Activated T-cell treated with anti-CD3 and anti-CD28 coated beads for 4 hours (primary cell): ENCODE measurements at regions not wholly inside any gene's neighbourhood (a gene's known extent, or its start where the extent isn't known, plus 50 kb on each side); places are given as distances from the start of the nearest gene placed in this dataset.

ENCODE experiments used
- DNase-seq: peaks from one replicate; pipeline ENCODE4 v3.0.0-alpha.2; 2020

GRCh38 chr5:74282490-74282889 lies 358.0 kb downstream of the ENC1 start:
- DNase-seq = no peak

DNA sequence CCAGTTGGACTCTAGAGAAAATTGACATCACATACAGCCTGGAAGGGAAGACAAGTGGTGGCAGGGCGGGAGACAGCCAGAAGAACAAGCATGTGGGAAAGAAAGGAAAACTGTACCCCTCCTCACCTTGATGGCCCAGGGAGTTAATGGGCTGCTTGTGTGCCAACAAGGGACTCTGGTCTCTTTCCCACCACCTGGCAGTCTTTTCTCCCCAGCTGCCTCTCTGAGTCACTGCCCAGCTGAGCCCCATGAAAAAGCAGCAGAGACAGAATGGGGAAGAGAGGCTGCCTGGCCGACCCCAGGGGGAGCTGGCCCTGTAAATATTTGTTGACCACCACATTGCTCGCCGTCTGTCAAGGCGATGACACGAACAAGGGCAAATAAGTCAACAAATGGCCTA lies 359.4 kb downstream of the ENC1 start:
- no peak for DNase-seq

GRCh38 chr5:74280306-74280705 lies 360.2 kb downstream of the ENC1 start:
- DNase-seq = no peak

DNA sequence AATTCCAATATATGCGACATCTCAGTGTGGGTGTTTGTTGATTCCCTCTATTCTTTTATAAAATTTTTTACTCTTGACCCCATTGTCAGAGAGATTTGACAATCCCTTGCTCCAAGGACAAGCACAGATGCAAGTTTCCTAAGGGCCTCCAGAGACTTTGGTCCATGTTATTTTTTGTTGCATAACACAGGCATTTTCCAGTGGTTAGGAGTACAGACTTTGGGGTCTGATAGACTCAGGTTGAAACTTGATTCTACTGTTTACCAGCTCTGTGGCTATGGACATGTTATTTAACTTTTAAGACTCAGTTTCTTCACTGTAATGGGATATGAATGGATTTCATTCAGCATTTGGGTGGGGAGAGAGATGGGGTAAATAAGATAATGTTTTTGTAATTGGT lies 361.3 kb downstream of the ENC1 start:
- DNase-seq = no peak

- no peak for DNase-seq
Measured at GRCh38 chr5:74277418-74277817, 363.1 kb downstream of the ENC1 start.

DNA sequence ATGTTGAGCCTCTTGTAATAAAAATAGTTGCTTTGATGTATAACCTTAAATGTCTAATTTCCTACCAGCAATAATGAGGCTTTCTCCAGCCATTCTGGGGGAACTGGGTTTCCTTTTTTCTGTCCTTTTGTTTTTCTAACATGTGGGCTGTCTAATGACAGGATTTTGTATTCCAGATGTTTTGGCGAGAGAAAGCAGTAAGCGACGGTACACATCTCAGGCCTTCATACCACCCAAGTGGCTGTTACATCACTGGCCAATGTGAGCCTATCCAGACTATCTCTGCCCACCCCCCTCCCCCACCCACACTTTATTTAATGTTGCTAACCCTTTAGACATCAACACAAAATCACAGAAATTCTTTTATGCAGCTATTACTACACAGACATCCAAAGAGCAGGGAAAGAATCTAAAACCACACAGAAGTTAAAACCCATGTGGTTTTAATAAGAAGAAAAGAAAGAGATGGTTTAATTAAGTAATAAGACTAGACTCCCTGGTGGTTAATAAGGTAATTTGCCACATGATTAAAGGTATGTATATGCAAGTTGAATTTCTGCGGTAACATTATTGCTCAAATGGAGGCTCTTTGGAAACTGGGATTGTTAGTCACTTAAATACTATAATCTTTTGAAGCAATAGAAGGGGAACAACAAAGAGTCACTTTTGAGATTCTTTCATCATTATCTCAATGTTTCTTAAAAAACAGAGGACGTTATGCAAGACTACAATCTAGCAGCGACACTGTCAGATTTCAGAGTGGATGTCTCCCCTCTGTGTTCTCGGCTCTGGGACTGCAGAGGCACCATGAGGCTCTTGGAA lies 365.1 kb downstream of the ENC1 start:
- DNase-seq = no peak

DNA sequence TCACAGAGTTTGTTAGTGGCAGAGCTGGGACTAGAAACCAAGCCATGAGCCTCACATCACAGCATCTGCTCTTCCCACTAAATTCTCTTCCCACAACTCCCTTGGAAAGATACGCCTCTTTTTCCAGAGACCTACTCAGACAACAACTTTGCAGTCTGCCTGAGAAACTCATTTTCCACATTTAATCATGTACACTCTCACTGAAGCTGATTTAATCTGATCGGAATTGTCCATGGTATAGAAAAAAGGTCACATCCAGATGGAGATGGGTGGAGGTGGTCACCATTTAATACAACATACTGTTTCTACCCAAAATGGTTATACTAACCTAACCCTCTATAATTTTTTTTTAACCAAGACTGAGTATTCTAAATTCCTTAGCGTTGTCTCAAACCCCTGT lies 366.2 kb downstream of the ENC1 start:
- DNase-seq = no peak

GRCh38 chr5:74272831-74273451 lies 367.6 kb downstream of the ENC1 start:
- DNase-seq = no peak

GRCh38 chr5:74272024-74272775 lies 368.3 kb downstream of the ENC1 start:
- no peak for DNase-seq

- no peak for DNase-seq
Measured at GRCh38 chr5:74268297-74268696, 372.2 kb downstream of the ENC1 start.

DNA sequence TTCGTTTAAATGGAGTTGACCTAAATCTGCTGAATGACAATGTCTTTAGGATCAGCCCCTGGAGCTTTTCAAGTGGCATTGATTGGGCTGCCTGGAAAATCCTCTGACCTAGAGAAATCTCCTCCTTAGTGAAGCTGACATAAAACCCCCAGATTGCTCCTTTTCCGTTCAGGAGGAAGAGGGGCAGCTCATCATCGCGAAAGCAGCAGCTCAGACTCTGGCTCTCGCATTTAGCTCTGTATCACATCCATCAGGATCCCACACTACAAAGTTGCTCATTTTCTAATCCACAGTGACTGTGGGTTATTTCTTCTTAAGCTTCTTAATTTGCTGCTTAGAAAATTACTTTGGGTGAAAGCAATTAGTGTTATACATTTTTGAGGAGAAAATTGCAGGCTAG lies 373.7 kb downstream of the ENC1 start:
- DNase-seq = no peak

DNA sequence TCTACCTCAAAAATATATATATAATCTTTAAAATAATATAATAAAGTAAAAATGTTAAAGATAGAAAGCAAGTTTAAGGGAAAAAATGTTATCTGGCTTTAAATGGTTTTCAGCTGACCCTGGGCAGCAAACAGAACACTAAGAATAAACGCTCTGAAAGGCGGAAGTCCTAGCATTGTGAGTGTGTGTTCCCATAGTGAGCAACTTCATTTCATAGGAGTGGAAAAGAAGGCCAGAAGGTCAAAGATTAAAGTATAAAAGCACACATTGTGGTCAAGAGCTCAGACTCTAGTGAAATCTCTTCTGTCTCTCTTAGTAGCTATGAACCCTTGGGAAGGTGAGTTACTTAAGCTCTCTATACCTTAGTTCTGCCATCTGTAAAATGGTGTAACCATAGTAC lies 374.4 kb downstream of the ENC1 start:
- DNase-seq = no peak

DNA sequence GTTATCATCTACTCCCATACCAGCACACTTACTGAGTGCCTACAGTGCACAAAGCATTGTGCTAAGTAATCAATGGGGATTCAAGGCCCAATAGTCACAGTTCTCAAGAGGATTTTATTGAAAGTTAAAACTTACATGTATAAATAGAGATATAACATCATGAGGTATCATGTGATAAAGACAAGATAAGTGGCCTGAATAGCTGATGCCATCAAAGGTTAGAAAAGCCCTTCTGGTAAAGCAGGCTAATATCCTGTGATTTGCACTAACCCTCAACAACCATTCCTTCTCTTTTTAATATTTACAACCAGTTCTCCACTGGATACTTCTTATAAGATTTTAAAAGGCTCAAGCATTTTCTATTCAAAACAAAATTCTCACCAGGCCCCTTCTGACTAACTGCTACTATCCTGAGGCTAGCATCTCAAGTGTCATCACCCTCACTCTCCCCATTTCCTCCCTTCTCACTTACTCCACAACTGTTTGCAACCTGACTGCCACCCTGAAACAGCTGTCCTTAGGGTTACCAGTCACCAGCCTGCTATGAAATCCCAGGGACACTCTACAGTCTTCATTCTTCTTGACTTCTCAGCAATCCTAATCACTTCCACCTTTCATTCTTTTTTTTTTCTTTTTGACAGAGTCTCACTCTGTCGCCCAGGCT lies 377.9 kb downstream of the ENC1 start:
- DNase-seq = no peak

DNA sequence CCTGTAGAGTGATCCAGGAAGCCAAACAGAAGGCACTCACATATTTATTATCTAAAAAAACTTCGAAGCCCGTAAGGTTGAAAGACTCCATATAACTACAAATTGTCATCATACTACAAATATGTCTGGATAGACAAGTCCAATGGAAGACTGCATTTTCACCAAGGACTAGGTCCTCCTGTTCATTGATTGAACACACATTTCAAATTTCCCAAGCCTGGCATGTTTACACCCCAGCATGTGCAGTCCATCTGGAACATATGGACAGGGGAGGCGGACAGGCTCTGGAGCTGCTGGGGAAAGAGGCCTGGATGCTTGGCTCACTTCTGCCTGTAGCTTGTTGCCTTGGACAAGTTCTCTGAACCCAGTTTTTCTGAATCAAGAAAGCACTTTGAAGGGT lies 378.7 kb downstream of the ENC1 start:
- no peak for DNase-seq

DNA sequence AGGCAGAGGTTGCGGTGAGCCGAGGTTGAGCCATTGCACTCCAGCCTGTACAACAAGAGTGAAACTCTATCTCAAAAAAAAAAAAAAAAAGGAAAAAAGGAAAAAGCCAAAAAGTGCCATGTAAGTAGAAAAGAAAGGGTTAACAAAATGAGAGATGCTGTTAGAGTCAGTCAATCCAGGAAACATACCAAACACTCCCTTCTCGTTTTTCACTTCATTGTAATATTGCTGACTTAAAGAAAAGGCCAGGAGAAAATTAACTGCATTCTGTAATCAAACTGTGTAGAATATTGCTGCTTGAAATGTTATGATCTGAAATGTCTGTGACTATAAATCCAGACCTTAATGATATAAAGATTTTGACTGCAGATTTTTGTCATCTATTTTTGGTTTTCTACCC lies 379.1 kb downstream of the ENC1 start:
- DNase-seq = no peak

GRCh38 chr5:74259572-74259971 lies 381.0 kb downstream of the ENC1 start:
- DNase-seq = no peak

DNA sequence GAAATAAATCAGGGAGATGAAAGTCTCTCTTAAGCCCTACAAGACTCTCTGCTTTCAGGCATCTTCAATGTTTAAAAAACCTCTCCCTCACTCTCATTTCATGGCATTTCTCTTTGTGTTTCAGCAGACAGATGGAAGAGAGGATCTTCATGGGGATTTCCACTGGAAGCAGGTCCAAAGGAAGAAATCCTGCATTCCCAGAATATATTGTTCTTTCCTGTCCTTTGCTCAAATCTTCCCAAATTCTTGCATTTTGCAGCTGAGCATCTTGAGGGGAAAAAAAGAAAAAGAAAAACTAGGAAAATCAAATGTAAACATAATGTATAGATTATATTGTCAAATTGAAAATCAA lies 382.2 kb downstream of the ENC1 start:
- no peak for DNase-seq

GRCh38 chr5:74257645-74258313 lies 382.7 kb downstream of the ENC1 start:
- DNase-seq = no peak

DNA sequence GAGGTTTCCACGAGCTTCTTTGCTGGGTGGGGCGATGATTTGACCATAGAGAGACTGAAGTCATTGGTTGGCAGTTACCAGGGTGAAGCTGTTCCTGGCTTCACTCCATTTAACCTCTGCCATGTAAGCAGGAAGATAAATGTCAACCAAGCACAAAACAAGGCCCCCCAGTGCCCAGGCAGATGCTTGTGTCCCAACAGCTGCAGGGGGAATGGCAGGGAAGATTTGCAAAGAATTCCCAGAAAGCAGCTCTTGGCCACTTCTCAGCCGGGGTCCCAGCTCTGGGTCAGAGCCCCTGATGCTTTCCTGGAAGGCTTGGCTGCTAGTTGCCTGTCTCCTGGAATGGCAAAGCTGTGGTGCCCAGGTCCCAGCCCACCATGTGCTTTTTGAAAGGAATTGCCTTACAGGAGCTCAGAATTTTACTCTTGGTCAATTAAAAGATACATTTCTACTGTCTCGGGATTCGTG lies 383.4 kb downstream of the ENC1 start:
- no peak for DNase-seq

- DNase-seq = no peak
Measured at GRCh38 chr5:74255692-74256392, 384.7 kb downstream of the ENC1 start.

DNA sequence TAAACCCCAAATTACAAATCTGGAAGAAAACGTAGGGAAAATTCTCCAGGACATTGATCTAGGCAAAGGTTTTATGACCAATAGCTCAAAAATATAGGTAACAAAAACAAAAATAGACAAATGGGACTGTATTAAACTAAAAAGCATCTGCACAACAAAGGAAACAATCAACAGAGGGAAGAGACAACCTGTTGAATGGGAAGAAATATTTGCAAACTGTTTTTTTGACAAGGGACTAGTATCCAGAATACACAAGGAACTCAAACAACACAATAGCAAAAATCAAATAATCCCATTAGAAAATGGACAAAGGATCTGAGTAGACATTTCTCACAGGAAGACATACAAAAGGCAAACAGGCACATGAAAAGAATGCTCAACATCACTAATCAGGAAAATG lies 386.3 kb downstream of the ENC1 start:
- no peak for DNase-seq

DNA sequence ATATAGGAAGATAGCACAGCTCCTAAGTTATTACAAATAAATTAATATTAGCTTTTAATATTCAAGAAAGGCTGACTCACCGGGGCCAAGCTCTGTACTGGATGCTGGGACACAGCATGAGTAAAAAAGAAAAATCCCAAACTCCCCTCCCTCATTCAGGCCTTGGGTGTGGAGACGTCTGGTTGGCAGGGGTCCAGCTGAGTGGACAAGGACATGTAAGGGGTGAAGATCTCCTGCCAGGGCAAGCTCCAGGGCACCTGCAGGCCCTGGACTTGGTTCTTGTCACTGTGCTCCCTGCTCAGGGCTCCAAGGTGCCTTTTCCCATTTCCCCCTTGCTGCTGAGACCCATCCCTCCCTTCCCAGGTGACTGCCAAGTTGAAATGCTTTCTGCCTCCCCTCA lies 388.5 kb downstream of the ENC1 start:
- DNase-seq = no peak
